ENCODE measurements at regions not wholly inside any gene's neighbourhood (a gene's known extent, or its start where the extent isn't known, plus 50 kb on each side); places are given as distances from the start of the nearest gene placed in this dataset.

DNA sequence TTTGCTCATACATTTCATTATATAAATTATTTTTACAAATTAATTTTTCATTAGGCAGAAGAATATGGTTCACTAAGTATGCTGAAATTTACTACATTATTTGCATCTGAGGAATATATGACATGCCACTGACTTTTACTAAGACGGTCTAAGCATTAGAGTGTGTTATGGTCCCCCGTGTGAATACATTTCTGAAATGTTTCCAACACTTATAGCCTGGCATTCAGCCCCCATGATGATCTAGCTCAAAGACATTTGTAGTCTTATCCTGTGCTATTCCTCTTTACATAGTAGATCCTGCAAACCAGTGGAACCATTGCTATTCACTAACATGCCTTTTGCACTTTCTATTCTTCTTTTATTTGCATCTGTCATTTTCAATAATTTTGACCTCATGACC lies 1878.0 kb downstream of the MRPL39 start:
- no peak for DNase-seq (ENCODE audit: low read depth)

GRCh38 chr21:23725576-23725975 lies 1881.7 kb downstream of the MRPL39 start:
- DNase-seq (ENCODE audit: low read depth): no peak

DNA sequence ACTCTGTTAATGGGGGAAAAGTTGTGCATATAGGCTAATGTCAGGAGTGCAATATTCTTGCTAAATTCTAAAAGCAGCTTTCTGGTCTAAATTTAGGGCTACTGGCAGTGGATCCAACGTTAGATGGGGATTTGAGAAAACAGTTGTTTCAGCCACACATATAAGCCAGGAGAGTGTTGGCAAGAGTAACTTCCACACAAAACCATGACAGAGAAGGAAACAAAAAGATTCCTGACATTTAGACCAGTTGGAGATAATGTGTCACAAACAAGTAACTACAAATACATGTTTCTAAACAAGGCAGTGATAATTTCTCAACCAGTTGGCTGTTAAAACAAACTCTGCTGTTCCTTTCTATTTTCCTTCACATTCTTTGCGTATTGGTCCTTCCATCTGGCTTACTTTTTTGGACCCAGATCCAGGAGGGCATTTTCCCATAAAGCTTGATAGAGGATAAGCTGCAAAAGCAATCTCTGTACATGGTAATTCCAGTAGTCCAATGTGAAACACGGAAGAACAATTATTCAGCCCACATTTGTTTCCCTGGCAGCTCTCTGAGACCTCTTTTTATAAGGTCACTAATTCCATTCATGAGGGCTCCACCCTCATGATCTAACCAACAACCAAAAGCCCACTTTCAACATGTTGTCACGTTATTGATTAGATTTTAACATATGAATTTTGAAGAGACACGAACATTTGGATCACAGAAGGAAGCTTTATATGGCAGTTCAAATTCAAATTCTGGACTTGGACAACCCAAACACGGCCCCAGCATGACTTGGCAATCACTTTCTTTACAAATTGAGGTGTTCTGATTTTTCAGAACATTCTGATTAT lies 1888.6 kb downstream of the MRPL39 start:
- no peak for DNase-seq (ENCODE audit: low read depth)

DNA sequence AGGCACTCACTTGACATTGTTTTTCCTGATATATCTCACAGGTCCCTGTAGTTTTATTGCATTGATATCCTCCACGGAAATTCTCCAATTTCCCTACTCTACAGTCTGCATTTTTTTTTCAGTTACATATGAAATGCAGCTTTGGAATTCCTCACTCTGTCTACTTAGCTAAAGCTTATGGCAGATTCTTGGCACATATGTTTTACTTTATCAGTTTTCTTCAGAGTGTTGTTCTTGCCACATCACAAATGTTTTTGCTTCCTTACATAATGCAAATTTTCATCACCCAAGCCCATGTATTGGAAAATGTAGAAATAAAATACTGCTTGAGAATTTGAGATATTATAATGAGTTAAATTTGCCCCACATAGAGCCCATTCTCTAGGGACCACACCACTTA lies 1895.1 kb downstream of the MRPL39 start:
- no peak for DNase-seq (ENCODE audit: low read depth)

GRCh38 chr21:23706431-23706830 lies 1900.8 kb downstream of the MRPL39 start:
- no peak for DNase-seq (ENCODE audit: low read depth)

DNA sequence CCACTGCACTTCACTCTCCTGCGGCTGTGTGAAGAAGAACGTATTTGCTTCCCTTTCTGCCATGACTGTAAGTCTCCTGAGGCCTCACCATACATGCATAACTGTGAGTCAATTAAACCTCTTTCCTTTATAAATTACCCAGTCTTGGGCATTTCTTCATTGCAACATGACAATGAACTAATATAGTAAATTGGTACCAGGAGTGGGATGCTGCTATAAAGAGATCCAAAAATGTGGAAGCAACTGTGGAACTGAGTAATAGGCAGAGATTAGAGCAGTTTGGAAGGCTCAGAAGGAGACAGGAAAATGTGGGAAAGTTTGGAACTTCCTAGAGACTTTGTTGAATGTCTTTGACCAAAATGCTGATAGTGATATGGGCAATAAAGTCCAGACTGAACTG lies 1907.9 kb downstream of the MRPL39 start:
- no peak for DNase-seq (ENCODE audit: low read depth)

DNA sequence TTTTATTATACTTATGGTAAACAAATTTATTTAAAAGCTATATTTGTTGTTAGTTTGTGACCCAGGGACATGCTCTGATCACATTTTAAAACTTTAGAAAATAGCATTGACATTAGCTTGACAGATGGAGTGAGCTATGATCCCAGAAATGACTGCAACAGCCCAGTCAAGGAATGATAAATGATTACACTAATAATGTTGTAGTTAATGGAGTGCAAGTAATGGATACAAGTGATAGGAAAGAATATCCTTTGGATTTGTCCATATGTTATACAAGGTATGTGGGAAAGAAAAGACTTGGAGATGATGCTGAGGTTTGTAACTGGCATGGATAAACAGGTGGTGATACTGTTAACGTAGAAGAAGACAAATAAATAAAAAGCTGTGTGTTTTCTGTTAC lies 1908.7 kb downstream of the MRPL39 start:
- no peak for DNase-seq (ENCODE audit: low read depth)

DNA sequence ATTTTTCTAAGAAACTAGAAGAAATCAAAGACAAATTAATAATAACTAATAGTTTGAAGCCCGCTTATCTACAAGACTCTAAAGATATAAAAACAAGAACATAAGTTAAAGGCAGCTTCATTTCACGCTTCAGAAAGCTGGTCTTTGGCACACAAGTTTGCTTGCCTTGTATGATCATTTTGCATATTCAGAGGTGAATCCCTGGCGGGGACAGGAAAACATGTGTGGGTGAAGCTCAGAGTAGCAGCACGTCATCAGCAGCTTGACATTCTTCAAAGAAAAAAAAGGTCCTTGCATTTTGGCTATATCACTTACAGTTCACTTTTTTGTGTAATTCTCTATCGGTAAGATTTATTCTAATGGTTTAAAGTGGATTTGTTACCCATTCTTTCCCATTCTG lies 1911.8 kb downstream of the MRPL39 start:
- DNase-seq (ENCODE audit: low read depth): no peak

DNA sequence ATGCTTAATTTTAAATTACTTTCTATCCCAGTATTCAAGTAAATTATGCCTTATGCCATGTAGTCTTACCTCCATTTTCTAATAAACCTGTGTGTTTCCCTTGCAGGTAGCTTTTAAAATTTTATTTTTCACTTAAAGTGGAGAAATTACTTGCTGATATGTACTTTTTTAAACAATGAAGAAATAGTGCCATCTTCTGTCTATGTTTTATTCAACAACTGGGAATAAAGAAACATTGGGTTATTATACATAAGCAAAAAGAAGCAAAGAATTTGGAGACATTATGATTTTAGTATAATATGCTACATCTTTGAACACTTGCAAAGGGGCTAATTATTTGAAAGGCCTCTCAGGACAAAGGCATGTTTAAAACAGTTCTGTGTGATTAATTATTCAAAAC lies 1912.9 kb downstream of the MRPL39 start:
- DNase-seq (ENCODE audit: low read depth): no peak

DNA sequence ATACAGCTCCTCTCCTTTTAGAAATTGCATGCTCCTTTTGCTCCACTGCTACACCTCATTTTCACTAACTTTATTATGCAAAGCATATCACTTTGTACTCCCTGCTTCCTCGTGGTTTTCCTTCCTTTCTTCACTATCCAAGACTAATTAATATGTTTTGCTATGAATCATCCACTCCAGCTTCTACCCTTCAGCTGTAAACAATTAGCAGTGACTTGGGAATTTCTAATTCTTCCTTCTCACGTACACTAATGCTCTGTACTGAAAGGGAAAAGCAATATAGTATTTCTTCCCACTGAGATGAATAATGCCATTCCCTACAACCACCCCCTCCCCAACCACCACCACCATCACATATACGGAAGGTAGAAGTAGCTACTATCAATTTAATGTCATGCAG lies 1917.0 kb downstream of the MRPL39 start:
- no peak for DNase-seq (ENCODE audit: low read depth)

- DNase-seq (ENCODE audit: low read depth): no peak
Observed at GRCh38 chr21:23686737-23687523, 1920.4 kb downstream of the MRPL39 start.

- no peak for DNase-seq (ENCODE audit: low read depth)
Observed at GRCh38 chr21:23684431-23684830, 1922.8 kb downstream of the MRPL39 start.

DNA sequence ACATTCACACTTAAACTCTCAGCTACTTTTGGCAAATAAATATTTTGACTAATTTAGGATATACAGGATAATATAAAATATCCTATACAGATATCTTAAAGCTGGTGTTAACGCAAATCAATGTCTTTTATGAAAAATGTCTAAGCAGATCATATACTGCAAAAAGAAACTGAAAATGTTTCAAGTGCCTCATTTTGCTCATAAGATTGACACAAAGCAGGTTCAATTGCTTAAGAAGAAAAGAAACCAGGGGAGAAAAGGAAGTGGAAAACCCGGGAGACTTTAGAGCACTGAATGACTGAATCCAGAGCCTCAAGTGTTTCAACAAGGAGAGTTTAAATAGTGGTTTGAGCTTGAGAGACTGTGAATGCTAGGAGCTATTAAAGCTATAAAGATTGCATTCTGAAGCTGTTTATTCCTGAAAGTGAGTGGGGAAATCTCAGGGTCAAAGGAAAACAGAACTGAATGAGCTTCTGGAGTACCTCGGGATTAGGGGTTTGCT lies 1943.0 kb downstream of the MRPL39 start:
- no peak for DNase-seq (ENCODE audit: low read depth)

DNA sequence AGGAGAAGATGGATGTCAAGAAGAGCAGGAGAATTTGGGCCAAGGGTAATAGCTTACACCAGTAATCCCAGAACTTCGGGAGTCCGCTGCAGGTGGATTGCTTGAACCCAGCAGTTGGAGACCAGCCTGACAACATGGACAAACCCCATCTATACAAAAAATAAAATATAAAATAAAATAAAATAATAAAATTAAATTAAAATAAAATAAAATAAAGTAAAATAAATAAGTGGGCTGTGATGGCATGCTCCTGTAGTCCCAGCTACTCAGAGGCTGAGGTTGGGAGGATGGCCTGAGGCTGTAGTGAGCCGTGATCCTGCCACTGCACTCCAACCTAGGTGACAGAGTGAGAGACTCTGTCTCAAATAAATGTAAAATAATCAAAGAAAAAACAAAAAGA lies 1946.7 kb downstream of the MRPL39 start:
- no peak for DNase-seq (ENCODE audit: low read depth)

DNA sequence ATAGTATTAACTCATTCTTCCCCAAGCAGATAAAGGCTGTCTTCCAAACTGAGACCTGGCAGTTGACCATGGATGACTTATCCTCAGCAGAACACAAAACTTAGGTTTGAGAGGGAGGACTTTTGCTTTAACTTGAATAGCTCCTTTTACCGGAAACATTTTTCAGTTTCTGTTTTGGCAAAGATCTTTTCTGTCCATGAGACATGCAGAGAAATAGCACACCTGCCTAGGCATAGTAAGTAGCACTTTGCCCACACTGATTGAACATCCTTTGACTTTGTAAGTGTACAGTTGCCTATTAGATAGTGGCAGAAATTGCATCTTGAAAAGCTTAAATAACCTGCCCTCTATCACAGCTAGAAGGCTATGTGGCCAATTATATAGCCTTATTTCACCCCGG lies 1962.5 kb downstream of the MRPL39 start:
- no peak for DNase-seq (ENCODE audit: low read depth)

GRCh38 chr21:23639721-23640120 lies 1967.6 kb downstream of the MRPL39 start:
- DNase-seq (ENCODE audit: low read depth): no peak

DNA sequence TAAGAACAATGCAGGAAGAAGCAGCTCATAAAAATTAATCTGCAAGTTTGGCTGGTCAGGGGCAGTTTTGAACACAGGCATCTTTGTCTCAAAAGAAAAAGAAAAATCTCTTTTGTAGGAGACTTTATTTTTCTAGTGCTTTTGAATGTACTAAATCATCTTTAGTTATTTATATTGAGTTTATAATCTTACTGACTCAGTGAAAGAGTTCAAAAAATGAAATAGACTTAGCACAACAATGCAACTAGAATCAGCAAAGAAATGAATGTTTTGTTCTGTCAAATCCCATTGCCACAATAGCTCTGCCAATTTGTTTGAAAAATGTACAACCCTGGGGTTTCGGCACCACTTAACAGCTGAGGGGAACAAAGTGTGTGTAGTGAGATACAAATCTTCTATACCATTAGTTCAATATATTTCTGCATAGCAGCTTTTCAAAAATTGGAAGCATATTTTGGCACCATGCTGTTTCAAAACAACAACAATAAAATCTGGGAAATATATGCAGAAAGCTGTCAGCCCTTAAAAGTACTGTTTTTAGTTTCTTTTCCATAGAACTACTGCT lies 1969.1 kb downstream of the MRPL39 start:
- DNase-seq (ENCODE audit: low read depth): no peak

DNA sequence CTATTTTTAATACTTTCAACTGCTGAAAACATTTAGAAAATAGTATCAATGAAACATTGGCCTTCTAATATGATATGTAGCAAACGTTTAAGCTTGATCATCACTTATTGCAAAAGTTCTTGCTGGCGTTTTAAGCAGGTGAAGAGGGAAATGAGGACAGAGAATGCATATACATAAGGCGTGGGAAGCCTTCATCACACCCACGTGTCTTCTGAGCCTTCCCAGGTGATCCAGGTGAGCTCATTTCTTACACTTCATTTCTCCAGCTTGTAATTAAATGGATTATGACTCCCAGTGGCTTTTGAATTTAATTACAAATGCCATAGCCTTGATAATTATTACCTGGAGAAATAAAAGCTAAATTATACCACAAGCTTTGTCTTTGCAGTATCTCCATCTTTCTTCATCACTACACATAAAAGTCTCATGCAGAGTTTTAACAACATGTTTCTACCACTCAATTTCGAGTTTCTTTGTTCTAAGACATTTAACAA lies 1973.8 kb downstream of the MRPL39 start:
- no peak for DNase-seq (ENCODE audit: low read depth)

- no peak for DNase-seq (ENCODE audit: low read depth)
Observed at GRCh38 chr21:23624281-23624680, 1983.0 kb downstream of the MRPL39 start.

DNA sequence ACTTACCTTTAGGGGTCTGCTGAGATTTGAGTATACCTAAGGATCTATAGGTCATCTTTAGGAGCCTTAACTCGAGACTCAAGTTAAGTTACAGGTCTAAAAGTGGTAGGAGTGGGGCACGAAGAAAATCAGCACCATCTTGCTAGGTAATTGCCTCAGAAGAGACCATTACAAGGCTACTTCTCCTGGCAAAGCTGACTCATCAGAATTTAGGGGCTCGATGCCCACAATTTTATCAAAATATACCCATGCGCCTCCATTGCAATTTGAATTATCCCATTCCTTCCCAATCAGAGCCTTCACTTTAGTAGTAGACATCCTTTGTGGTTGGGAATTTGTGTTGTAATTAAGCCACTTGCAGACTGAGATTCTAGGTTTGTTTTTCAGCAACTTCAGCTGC lies 1994.3 kb downstream of the MRPL39 start:
- DNase-seq (ENCODE audit: low read depth): no peak

DNA sequence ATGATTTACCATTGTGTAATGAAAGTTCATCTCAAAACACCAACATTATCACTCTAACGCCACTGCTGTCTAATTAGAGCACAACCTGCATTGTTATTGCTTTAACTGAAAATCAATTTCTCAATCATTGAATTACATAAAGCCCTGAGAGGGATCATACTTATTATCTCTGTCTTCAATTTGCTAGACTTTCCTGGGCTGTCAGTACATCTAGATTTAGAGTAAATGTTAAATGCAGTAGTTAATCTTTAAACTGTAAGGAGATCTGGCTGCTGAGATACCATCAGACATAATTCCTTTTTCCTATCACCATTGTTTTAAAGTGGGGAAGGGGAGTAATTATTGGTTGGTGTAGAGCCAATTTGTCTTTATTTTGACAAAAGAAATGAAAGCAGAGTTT lies 1995.1 kb downstream of the MRPL39 start:
- no peak for DNase-seq (ENCODE audit: low read depth)

DNA sequence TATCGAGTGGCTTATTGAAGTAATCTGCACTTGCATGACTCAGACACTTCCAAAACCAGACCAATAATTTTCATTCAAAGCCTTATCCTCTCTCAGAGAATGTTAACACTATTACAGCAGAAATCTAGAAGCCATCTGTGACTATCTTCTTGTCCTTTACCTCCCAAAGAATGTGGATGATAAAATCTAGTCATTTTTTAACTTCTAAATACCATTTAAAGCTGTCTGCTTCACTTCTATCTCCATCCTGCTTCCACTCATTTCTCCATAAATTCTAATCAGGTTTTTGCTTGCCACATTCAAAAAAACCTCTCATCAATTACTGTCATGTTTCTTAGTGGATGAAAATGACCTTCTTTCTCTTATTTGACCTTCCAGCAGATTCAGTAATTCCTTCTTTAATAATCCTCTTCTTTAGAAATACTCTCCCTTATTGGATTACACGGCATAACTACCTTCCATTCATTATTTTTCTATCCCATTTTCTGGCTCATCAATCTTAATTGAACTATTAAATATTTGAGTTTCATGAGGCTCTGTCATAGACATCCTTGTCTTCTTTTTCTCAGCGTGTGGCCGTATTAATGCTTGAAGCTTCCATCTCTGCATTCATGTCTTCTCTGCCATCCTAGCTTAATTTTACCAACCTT lies 1999.4 kb downstream of the MRPL39 start:
- no peak for DNase-seq (ENCODE audit: low read depth)
